HL-60 (cell line): ENCODE measurements at regions not wholly inside any gene's neighbourhood (a gene's known extent, or its start where the extent isn't known, plus 50 kb on each side); places are given as distances from the start of the nearest gene placed in this dataset.

Experiments used
- DNase-seq, 2 experiments: peaks; one replicate each; pipeline ENCODE4 v3.0.0-alpha.2; 2010 to 2020; ENCODE audit warnings: low read depth in 1 of 2, low spot score in 1 of 2
- H3K27ac ChIP-seq: fragments of 250-450 bp; sonication (Bioruptor Pico); replicated peaks from 2 replicates; pipeline ENCODE4 v1.5.1; 2020; ENCODE audit warnings: mild to moderate bottlenecking, moderate library complexity
- H3K27me3 ChIP-seq: fragments of 250-450 bp; sonication (Bioruptor Pico); 2 replicates; pipeline ENCODE4 v1.5.1; 2021; ENCODE audit warnings: mild to moderate bottlenecking, moderate library complexity; ENCODE audit not compliant: insufficient read depth, poor library complexity, severe bottlenecking
- H3K4me3 ChIP-seq: replicated peaks from 2 replicates; pipeline ENCODE4 v1.5.1; 2011; ENCODE audit warnings: mild to moderate bottlenecking, control low read depth, low read length; ENCODE audit not compliant: insufficient read depth
- CTCF ChIP-seq: IDR thresholded peaks from one replicate; pipeline ENCODE4 v1.5.1; 2011; ENCODE audit warnings: low read length, control low read depth, inconsistent platforms; ENCODE audit not compliant: insufficient read depth
- GABPA ChIP-seq: IDR thresholded peaks from 2 replicates; pipeline ENCODE4 v1.6.1; 2012; ENCODE audit warnings: low read depth
- POLR2AphosphoS5 ChIP-seq: IDR thresholded peaks from 2 replicates; pipeline ENCODE4 v1.6.1; 2012; ENCODE audit warnings: low read depth
- REST ChIP-seq: IDR thresholded peaks from 2 replicates; pipeline ENCODE4 v1.6.1; 2012; ENCODE audit warnings: low read depth; ENCODE audit not compliant: insufficient replicate concordance
- SPI1 ChIP-seq: IDR thresholded peaks from 2 replicates; pipeline ENCODE4 v1.6.1; 2012; ENCODE audit warnings: low read depth, mild to moderate bottlenecking, borderline replicate concordance

- TF ChIP-seq SPI1 (no peak), POLR2AphosphoS5 (no peak), REST (no peak), CTCF (no peak), GABPA (no peak)
- no peak overlapping the region for H3K27ac ChIP-seq
- no peak overlapping the region for H3K4me3 ChIP-seq
- no peak for DNase-seq
- peaks cover 8% of the 10 kb centered on the region for H3K27me3 ChIP-seq
Measured at GRCh38 chr11:119845305-119845704, 116.3 kb upstream of the NECTIN1 start.

DNA sequence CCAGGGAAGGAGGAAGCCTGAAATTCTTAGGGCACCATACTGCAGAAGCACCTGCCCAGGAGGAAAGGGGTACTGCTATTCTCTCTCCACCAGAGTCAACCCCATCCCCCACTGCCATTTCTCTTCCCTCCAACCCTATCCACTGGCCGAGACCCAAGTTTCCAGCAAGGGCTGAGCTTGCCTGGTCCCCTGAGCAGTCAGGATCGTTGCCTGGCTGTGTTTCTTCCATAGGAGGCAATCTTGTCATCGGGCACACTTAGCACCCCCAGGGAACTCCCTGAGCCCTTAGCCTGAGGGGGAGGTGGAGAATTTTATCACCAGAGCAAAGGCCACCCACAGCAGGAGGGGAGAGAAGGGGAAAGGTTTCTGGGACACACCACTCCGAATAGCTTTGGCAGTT, 115.8 kb upstream of the NECTIN1 start:
- no peak for DNase-seq
- TF ChIP-seq POLR2AphosphoS5, result no peak
- no peak for TF ChIP-seq GABPA
- TF ChIP-seq REST, result no peak
- no peak for TF ChIP-seq SPI1
- TF ChIP-seq CTCF, result no peak
- peaks cover 11% of the 10 kb centered on the region for H3K27me3 ChIP-seq

DNA sequence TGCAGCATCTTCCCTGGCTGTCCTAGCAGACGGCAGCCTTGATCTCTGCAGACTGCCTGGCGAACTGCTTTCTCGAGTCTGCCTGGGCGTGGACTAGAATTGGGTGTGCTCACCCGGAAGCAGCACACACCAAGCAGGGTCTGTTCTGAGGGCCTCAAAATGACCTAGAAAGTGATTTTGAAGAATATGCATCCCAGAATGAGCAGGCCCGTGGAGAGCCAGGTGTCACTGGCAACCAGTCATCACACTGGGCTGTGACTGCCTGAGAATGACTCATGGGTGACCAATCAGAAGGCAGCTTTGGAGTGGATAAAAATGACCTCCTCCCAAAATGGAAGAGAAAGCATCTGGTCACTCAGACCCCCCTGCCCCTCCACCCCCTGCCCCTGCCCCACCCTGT, 114.9 kb upstream of the NECTIN1 start:
- TF ChIP-seq GABPA (no peak), CTCF (no peak), POLR2AphosphoS5 (no peak), SPI1 (no peak), REST (no peak)
- H3K27me3 ChIP-seq, result peaks cover 11% of the 10 kb centered on the region
- no peak overlapping the region for H3K4me3 ChIP-seq
- no peak overlapping the region for H3K27ac ChIP-seq
- no peak for DNase-seq

More for the DNA sequence above, 115.8 kb upstream of the NECTIN1 start:
- no peak overlapping the region for H3K27ac ChIP-seq
- H3K4me3 ChIP-seq, result no peak overlapping the region
